SK-N-SH (cell line): ENCODE measurements at regions not wholly inside any gene's neighbourhood (a gene's known extent, or its start where the extent isn't known, plus 50 kb on each side); places are given as distances from the start of the nearest gene placed in this dataset.

ENCODE experiments used
- CTCF ChIA-PET: fragments of 300-600, 350-600 bp; formaldehyde crosslinking; extraction: SDS; loops from one replicate; lab custom pipeline; 2021; lab: Yijun Ruan, JAX
- POLR2A ChIA-PET: fragments of 350-600 bp; sonication (Branson Sonifier 250); formaldehyde crosslinking; extraction: SDS; loops from one replicate; lab custom pipeline; 2020; ENCODE audit warnings: antibody characterized with exemption, inconsistent platforms; lab: Yijun Ruan, JAX
- DNase-seq: peaks from one replicate; pipeline ENCODE4 v3.0.0; 2012
- H2AFZ ChIP-seq: fragments of 200-600 bp; sonication (generic); 2 replicates; pipeline ENCODE4 v1.8.1; 2016; ENCODE audit warnings: antibody characterized with exemption, mild to moderate bottlenecking, low read depth
- H3F3A ChIP-seq: fragments of 200-600 bp; sonication (generic); replicated peaks from 2 replicates; pipeline ENCODE3; 2016; ENCODE audit warnings: antibody characterized with exemption, mild to moderate bottlenecking; ENCODE audit not compliant: insufficient read depth
- H3K27ac ChIP-seq, 2 experiments: fragments of 200-500 bp in 1 of 2; fragments of 200-600 bp in 1 of 2; sonication (Bioruptor generic) in 1 of 2; sonication (generic), shearing (Covaris generic) in 1 of 2; 2 replicates each; pipeline versions ENCODE4 v1.5.1 to v1.6.1; 2014 to 2016; ENCODE audit warnings: low read depth in 2 of 2, inconsistent platforms in 1 of 2, low read length in 1 of 2, mild to moderate bottlenecking in 1 of 2, mixed read lengths in 1 of 2
- H3K27me3 ChIP-seq: fragments of 200-600 bp; sonication (generic), shearing (Covaris generic); 2 replicates; pipeline ENCODE4 v1.6.1; 2016; ENCODE audit warnings: mixed run types; ENCODE audit not compliant: insufficient read depth
- H3K36me3 ChIP-seq, 2 experiments: fragments of 200-500 bp in 1 of 2; fragments of 200-600 bp in 1 of 2; sonication (Bioruptor generic) in 1 of 2; sonication (generic) in 1 of 2; replicated peaks in 1 of 2; 2 replicates each; pipeline versions ENCODE3 to v1.5.1; 2014 to 2016; ENCODE audit warnings: low read length in 1 of 2, mild to moderate bottlenecking in 1 of 2; ENCODE audit not compliant: insufficient read depth in 2 of 2, control insufficient read depth in 1 of 2
- H3K4me1 ChIP-seq, 2 experiments: fragments of 200-500 bp in 1 of 2; fragments of 200-600 bp in 1 of 2; sonication (Bioruptor generic) in 1 of 2; sonication (generic), shearing (Covaris generic) in 1 of 2; 2 replicates each; pipeline versions ENCODE4 v1.5.1 to v1.6.1; 2014 to 2016; ENCODE audit warnings: low read depth in 1 of 2, low read length in 1 of 2, mixed run types in 1 of 2; ENCODE audit not compliant: insufficient read depth in 2 of 2, control insufficient read depth in 1 of 2
- H3K4me2 ChIP-seq: fragments of 200-600 bp; sonication (generic), shearing (Covaris generic); 2 replicates; pipeline ENCODE4 v1.6.1; 2017; ENCODE audit warnings: mixed run types
- H3K4me3 ChIP-seq, 2 experiments: fragments of 200-500 bp in 1 of 2; fragments of 200-600 bp in 1 of 2; sonication (Bioruptor generic) in 1 of 2; sonication (generic), shearing (Covaris generic) in 1 of 2; 2 replicates each; pipeline versions ENCODE4 v1.5.1 to v1.8.1; 2014 to 2016; ENCODE audit warnings: low read depth in 2 of 2, inconsistent platforms in 1 of 2, low read length in 1 of 2, mild to moderate bottlenecking in 1 of 2, mixed read lengths in 1 of 2, moderate library complexity in 1 of 2
- H3K79me2 ChIP-seq: fragments of 200-600 bp; sonication (generic); 2 replicates; pipeline ENCODE4 v1.8.1; 2017; ENCODE audit warnings: mild to moderate bottlenecking; ENCODE audit not compliant: insufficient read depth
- H3K9ac ChIP-seq: fragments of 200-600 bp; sonication (generic); 2 replicates; pipeline ENCODE4 v1.6.1; 2017; ENCODE audit warnings: mixed run types
- H3K9me2 ChIP-seq: fragments of 200-600 bp; sonication (generic); 2 replicates; pipeline ENCODE4 v1.6.1; 2017; ENCODE audit warnings: mixed run types
- H3K9me3 ChIP-seq: fragments of 200-600 bp; sonication (generic); 2 replicates; pipeline ENCODE4 v1.6.1; 2017; ENCODE audit warnings: mixed run types, mild to moderate bottlenecking, moderate library complexity
- H4K20me1 ChIP-seq: fragments of 200-600 bp; sonication (generic); 2 replicates; pipeline ENCODE4 v1.6.1; 2017; ENCODE audit warnings: mild to moderate bottlenecking, mixed run types; ENCODE audit not compliant: insufficient read depth
- CHD2 ChIP-seq: fragments of 150-350 bp; IDR thresholded peaks from 2 replicates; pipeline ENCODE4 v1.6.1; 2018; ENCODE audit warnings: low read length; ENCODE audit not compliant: partially characterized antibody
- ELF1 ChIP-seq: IDR thresholded peaks from 2 replicates; pipeline ENCODE4 v1.4.0; 2012
- EP300 ChIP-seq, 2 experiments: IDR thresholded peaks; 2 replicates each; pipeline versions ENCODE4 v1.4.0 to v1.6.1; 2012; ENCODE audit warnings: borderline replicate concordance in 1 of 2, low read depth in 1 of 2, low read length in 1 of 2
- EZH2phosphoT487 ChIP-seq: fragments of 200-600 bp; sonication (generic); IDR thresholded peaks from 2 replicates; pipeline ENCODE4 v1.6.1; 2017; ENCODE audit warnings: low read depth, mixed run types, mild to moderate bottlenecking, antibody characterized with exemption, moderate library complexity, borderline replicate concordance
- FOXJ3 ChIP-seq: sonication (generic); formaldehyde crosslinking; IDR thresholded peaks from 2 replicates; pipeline ENCODE4 v1.5.1; 2020; ENCODE audit warnings: mild to moderate bottlenecking, missing genetic modification reagents
- GABPA ChIP-seq: IDR thresholded peaks from 2 replicates; pipeline ENCODE4 v1.4.0; 2012; ENCODE audit warnings: low read depth, mild to moderate bottlenecking
- GATA2 ChIP-seq: sonication (generic); formaldehyde crosslinking; IDR thresholded peaks from 2 replicates; pipeline ENCODE4 v1.5.0; 2020; ENCODE audit warnings: mild to moderate bottlenecking, missing genetic modification reagents
- IRF3 ChIP-seq: fragments of 150-350 bp; IDR thresholded peaks from 2 replicates; pipeline ENCODE4 v1.6.1; 2016; ENCODE audit warnings: mild to moderate bottlenecking, low read depth, low read length
- JUND ChIP-seq: IDR thresholded peaks from 2 replicates; pipeline ENCODE4 v1.4.0; 2012
- MEF2A ChIP-seq: IDR thresholded peaks from 2 replicates; pipeline ENCODE4 v1.4.0; 2012; ENCODE audit warnings: low read depth, borderline replicate concordance
- MXI1 ChIP-seq: IDR thresholded peaks from 2 replicates; pipeline ENCODE4 v1.6.1; 2012; ENCODE audit warnings: mild to moderate bottlenecking, low read depth, low read length, improper control_type of control experiment
- NFIC ChIP-seq: IDR thresholded peaks from 2 replicates; pipeline ENCODE4 v1.4.0; 2012; ENCODE audit warnings: borderline replicate concordance
- NRF1 ChIP-seq: IDR thresholded peaks from 2 replicates; pipeline ENCODE4 v1.6.1; 2012; ENCODE audit warnings: low read depth, mild to moderate bottlenecking, low read length
- POLR2AphosphoS5 ChIP-seq: IDR thresholded peaks from 2 replicates; pipeline ENCODE4 v1.6.1; 2012; ENCODE audit warnings: low read depth, low read length
- RCOR1 ChIP-seq: fragments of 150-350 bp; IDR thresholded peaks from 2 replicates; pipeline ENCODE4 v1.6.1; 2017; ENCODE audit warnings: antibody characterized with exemption, low read length
- SIN3A ChIP-seq: IDR thresholded peaks from 2 replicates; pipeline ENCODE4 v1.6.1; 2012; ENCODE audit warnings: low read depth, mild to moderate bottlenecking, low read length, moderate library complexity, borderline replicate concordance
- SMC3 ChIP-seq: IDR thresholded peaks from 2 replicates; pipeline ENCODE4 v1.6.1; 2012; ENCODE audit warnings: low read depth, low read length, improper control_type of control experiment
- TCF12 ChIP-seq: IDR thresholded peaks from 2 replicates; pipeline ENCODE4 v1.4.0; 2012
- ZBTB33 ChIP-seq: IDR thresholded peaks from 2 replicates; pipeline ENCODE4 v1.4.0; 2012; ENCODE audit warnings: low read depth, borderline replicate concordance
- WGBS: methylation state at CpG from one replicate; pipeline ENCODE4 v1.1.6; 2017; ENCODE audit warnings: low lambda C conversion rate; 5-methylcytosine and 5-hydroxymethylcytosine counted together
- TF ChIP-seq, protein P1 (sequence below): fragments of 200-600 bp; sonication (generic); IDR thresholded peaks from 2 replicates; pipeline ENCODE4 v1.6.1; 2017; ENCODE audit warnings: antibody characterized with exemption, mild to moderate bottlenecking, moderate library complexity

- TF ChIP-seq JUND (peak; percentile 93), IRF3 (no peak), ZBTB33 (no peak), FOXJ3 (CRISPR knock-in tag) (no peak), NRF1 (no peak), ELF1 (peak; percentile 60; the same call in 1 of the 2 replicates), NFIC (peak; percentile 84), EZH2phosphoT487 (no peak), POLR2AphosphoS5 (peak; percentile 64; the same call in 1 of the 2 replicates), CHD2 (no peak), TCF12 (peak; percentile 93), MEF2A (peak; percentile 81; the same call in 1 of the 2 replicates), MXI1 (no peak), RCOR1 (no peak), SMC3 (no peak), EP300 (IDR thresholded peaks at IDR 0.05; ENCODE audit: borderline replicate concordance in 1 of 2, low read depth in 1 of 2, low read length in 1 of 2) (peak; percentile 21 to 92; a peak in 2 of 4 replicates), GABPA (peak; percentile 48)
These were observed 202.7 kb upstream of the CDKN2B start (continued) for GRCh38 chr9:22211588-22212360.

- peaks cover 0 to 30% of the 10 kb centered on the region in 2 experiments; a peak in 2 of 4 replicates for H3K4me1 ChIP-seq
- H3K9me2 ChIP-seq = no peaks in the 10 kb centered on the region
- H3K27me3 ChIP-seq = no peaks in the 10 kb centered on the region
- H3K9me3 ChIP-seq = no peaks in the 10 kb centered on the region
- H3K9ac ChIP-seq = no peak overlapping the region
- H3K36me3 ChIP-seq = no peaks in the 10 kb centered on the region
- ChIA-PET CTCF (interaction anchor here (1.3 kb wide), 1 partner anchor 18 kb away, joined by 4 read pairs; no protein-coding TSS in a partner anchor), POLR2A (no interaction called here)
- no peaks in the 10 kb centered on the region for H4K20me1 ChIP-seq
- no peak for TF ChIP-seq MEF2A
- no peak for TF ChIP-seq GATA2 (CRISPR knock-in tag)
- TF ChIP-seq JUND = no peak
- TF ChIP-seq GABPA = no peak
- TF ChIP-seq, protein P1, sequence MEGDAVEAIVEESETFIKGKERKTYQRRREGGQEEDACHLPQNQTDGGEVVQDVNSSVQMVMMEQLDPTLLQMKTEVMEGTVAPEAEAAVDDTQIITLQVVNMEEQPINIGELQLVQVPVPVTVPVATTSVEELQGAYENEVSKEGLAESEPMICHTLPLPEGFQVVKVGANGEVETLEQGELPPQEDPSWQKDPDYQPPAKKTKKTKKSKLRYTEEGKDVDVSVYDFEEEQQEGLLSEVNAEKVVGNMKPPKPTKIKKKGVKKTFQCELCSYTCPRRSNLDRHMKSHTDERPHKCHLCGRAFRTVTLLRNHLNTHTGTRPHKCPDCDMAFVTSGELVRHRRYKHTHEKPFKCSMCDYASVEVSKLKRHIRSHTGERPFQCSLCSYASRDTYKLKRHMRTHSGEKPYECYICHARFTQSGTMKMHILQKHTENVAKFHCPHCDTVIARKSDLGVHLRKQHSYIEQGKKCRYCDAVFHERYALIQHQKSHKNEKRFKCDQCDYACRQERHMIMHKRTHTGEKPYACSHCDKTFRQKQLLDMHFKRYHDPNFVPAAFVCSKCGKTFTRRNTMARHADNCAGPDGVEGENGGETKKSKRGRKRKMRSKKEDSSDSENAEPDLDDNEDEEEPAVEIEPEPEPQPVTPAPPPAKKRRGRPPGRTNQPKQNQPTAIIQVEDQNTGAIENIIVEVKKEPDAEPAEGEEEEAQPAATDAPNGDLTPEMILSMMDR = no peak
- TF ChIP-seq ELF1 = no peak
- TF ChIP-seq NRF1 = no peak
- TF ChIP-seq SIN3A = no peak
- H3K4me2 ChIP-seq = no peak overlapping the region; the same call in 1 of the 2 replicates
- DNase-seq = no peak
- peak overlapping the region in 1 of 2 experiments; percentile 55; a peak in 3 of 4 replicates for H3K27ac ChIP-seq
- H3K4me3 ChIP-seq = no peak overlapping the region
- peaks cover 34% of the 10 kb centered on the region for H3F3A ChIP-seq
- WGBS = 64% methylated on average over 3 of the region's 3 CpGs
- no peak overlapping the region for H2AFZ ChIP-seq
- H3K79me2 ChIP-seq = no peaks in the 10 kb centered on the region
These were observed 204.9 kb upstream of the CDKN2B start for GRCh38 chr9:22214021-22214420.
